ENCODE measurements at regions not wholly inside any gene's neighbourhood (a gene's known extent, or its start where the extent isn't known, plus 50 kb on each side); places are given as distances from the start of the nearest gene placed in this dataset.

- ATAC-seq: no peak
- WGBS, 3 donors: 86 to 95% (median 88%) methylated on average over 2 of the region's 2 CpGs
Observed at GRCh38 chr16:54722210-54722676, 208.4 kb upstream of the IRX5 start.

GRCh38 chr16:54720259-54720658, 210.4 kb upstream of the IRX5 start:
- ATAC-seq (no peak), DNase-seq (no peak)
- intact Hi-C loops (cut with DNase I): no loop called here
- no peaks in the 10 kb centered on the region for H3K9me3 ChIP-seq
- TF ChIP-seq CTCF (IDR thresholded peaks at IDR 0.05): no peak
- H3K27me3 ChIP-seq (ENCODE audit: insufficient read depth in 3 of 3, low read length in 2 of 3): no peaks in the 10 kb centered on the region
- H3K4me3 ChIP-seq: no peak overlapping the region
- H3K4me1 ChIP-seq: no peaks in the 10 kb centered on the region
- H3K27ac ChIP-seq: no peak overlapping the region
- no peaks in the 10 kb centered on the region for H3K36me3 ChIP-seq (ENCODE audit: insufficient read depth in 1 of 2, low read depth in 1 of 2)
- WGBS, 3 donors: 35 to 52% (median 48%) methylated on average over 1 of the region's 1 CpG

More at GRCh38 chr16:54722210-54722676, 208.4 kb upstream of the IRX5 start:
- no peak for TF ChIP-seq CTCF (IDR thresholded peaks at IDR 0.05)
- H3K27me3 ChIP-seq (ENCODE audit: insufficient read depth in 3 of 3, low read length in 2 of 3): no peaks in the 10 kb centered on the region
- H3K4me1 ChIP-seq: no peaks in the 10 kb centered on the region
- no peaks in the 10 kb centered on the region for H3K9me3 ChIP-seq
- intact Hi-C loops (cut with DNase I): no loop called here
- no peaks in the 10 kb centered on the region for H3K36me3 ChIP-seq (ENCODE audit: insufficient read depth in 1 of 2, low read depth in 1 of 2)
- no peak overlapping the region for H3K4me3 ChIP-seq
- no peak overlapping the region for H3K27ac ChIP-seq
- no peak for DNase-seq

GRCh38 chr16:54719624-54720023, 211.0 kb upstream of the IRX5 start:
- intact Hi-C loops (cut with DNase I): no loop called here

GRCh38 chr16:54718376-54718775, 212.3 kb upstream of the IRX5 start:
- no peak overlapping the region for H3K27ac ChIP-seq
- WGBS, 3 donors: 79 to 88% (median 81%) methylated on average over 12 of the region's 12 CpGs
- no peaks in the 10 kb centered on the region for H3K36me3 ChIP-seq (ENCODE audit: insufficient read depth in 1 of 2, low read depth in 1 of 2)
- H3K4me3 ChIP-seq: no peak overlapping the region
- intact Hi-C loops (cut with DNase I): no loop called here
- H3K27me3 ChIP-seq (ENCODE audit: insufficient read depth in 3 of 3, low read length in 2 of 3): no peaks in the 10 kb centered on the region
- H3K4me1 ChIP-seq: no peaks in the 10 kb centered on the region
- ATAC-seq (no peak), DNase-seq (no peak)
- no peak for TF ChIP-seq CTCF (IDR thresholded peaks at IDR 0.05)
- H3K9me3 ChIP-seq: no peaks in the 10 kb centered on the region

More at GRCh38 chr16:54719624-54720023, 211.0 kb upstream of the IRX5 start:
- ATAC-seq: no peak
- no peak overlapping the region for H3K4me3 ChIP-seq
- no peaks in the 10 kb centered on the region for H3K9me3 ChIP-seq
- WGBS, 3 donors: 76 to 80% (median 77%) methylated on average over 10 of the region's 10 CpGs
- TF ChIP-seq CTCF (IDR thresholded peaks at IDR 0.05): no peak
- no peak for DNase-seq
- no peaks in the 10 kb centered on the region for H3K4me1 ChIP-seq
- H3K36me3 ChIP-seq (ENCODE audit: insufficient read depth in 1 of 2, low read depth in 1 of 2): no peaks in the 10 kb centered on the region
- H3K27me3 ChIP-seq (ENCODE audit: insufficient read depth in 3 of 3, low read length in 2 of 3): no peaks in the 10 kb centered on the region
- no peak overlapping the region for H3K27ac ChIP-seq

- no peak for ATAC-seq
- Histone ChIP-seq H3K36me3 (ENCODE audit: insufficient read depth in 1 of 2, low read depth in 1 of 2) (no peaks in the 10 kb centered on the region), H3K4me1 (no peaks in the 10 kb centered on the region), H3K27me3 (ENCODE audit: insufficient read depth in 3 of 3, low read length in 2 of 3) (no peaks in the 10 kb centered on the region), H3K9me3 (no peaks in the 10 kb centered on the region), H3K27ac (no peak overlapping the region), H3K4me3 (no peak overlapping the region)
- intact Hi-C loops (cut with DNase I): no loop called here
- no peak for TF ChIP-seq CTCF (IDR thresholded peaks at IDR 0.05)
- DNase-seq: no peak
Observed at GRCh38 chr16:54715011-54715410, 215.7 kb upstream of the IRX5 start.

All from psoas muscle (tissue), 7 donors.